ENCODE measurements at regions not wholly inside any gene's neighbourhood (a gene's known extent, or its start where the extent isn't known, plus 50 kb on each side); places are given as distances from the start of the nearest gene placed in this dataset.

DNA sequence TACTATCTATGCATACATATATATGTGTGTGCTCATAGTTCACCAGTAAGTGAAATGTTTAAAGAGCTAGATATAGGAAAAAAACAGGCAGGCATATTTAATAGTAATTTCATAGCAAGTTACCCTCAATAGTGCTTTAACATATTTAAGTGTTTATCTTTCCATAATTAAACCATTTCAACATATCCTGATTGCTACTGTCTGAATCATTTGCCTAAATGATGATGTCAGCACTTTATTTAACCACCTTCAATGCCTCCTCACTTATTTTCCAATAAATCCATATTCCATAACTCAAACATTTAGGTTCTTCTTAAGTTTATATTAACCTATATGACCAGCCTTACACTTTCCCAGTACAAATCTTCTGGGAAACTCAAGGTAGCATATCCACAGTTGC, 601.1 kb downstream of the ARL4A start:
- H3K9me3 ChIP-seq (ENCODE audit: insufficient read depth, low read length, severe bottlenecking), result no peaks in the 10 kb centered on the region
- H3K4me1 ChIP-seq (ENCODE audit: insufficient read depth, low read length), result no peaks in the 10 kb centered on the region
- no peak for TF ChIP-seq EZH2 (IDR thresholded peaks at IDR 0.05; ENCODE audit: borderline replicate concordance, low read depth, low read length, severe bottlenecking)
- TF ChIP-seq, protein P1, sequence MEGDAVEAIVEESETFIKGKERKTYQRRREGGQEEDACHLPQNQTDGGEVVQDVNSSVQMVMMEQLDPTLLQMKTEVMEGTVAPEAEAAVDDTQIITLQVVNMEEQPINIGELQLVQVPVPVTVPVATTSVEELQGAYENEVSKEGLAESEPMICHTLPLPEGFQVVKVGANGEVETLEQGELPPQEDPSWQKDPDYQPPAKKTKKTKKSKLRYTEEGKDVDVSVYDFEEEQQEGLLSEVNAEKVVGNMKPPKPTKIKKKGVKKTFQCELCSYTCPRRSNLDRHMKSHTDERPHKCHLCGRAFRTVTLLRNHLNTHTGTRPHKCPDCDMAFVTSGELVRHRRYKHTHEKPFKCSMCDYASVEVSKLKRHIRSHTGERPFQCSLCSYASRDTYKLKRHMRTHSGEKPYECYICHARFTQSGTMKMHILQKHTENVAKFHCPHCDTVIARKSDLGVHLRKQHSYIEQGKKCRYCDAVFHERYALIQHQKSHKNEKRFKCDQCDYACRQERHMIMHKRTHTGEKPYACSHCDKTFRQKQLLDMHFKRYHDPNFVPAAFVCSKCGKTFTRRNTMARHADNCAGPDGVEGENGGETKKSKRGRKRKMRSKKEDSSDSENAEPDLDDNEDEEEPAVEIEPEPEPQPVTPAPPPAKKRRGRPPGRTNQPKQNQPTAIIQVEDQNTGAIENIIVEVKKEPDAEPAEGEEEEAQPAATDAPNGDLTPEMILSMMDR (IDR thresholded peaks at IDR 0.05; ENCODE audit: borderline replicate concordance, extremely low read depth, low read length, poor library complexity, severe bottlenecking), result no peak
- H3K36me3 ChIP-seq (ENCODE audit: insufficient read depth, low read length), result no peaks in the 10 kb centered on the region
- H2AFZ ChIP-seq (ENCODE audit: low read depth, low read length), result no peak overlapping the region
- H3K4me2 ChIP-seq (ENCODE audit: insufficient read depth, low read length), result no peak overlapping the region
- no peaks in the 10 kb centered on the region for H3K79me2 ChIP-seq (ENCODE audit: insufficient read depth, low read length)
- H4K20me1 ChIP-seq (ENCODE audit: insufficient read depth, low read length), result no peaks in the 10 kb centered on the region
- H3K27me3 ChIP-seq (ENCODE audit: insufficient read depth, low read length, poor library complexity), result no peaks in the 10 kb centered on the region
- ATAC-seq (ENCODE audit: insufficient read depth, low read depth), result no peak
- no peak overlapping the region for H3K27ac ChIP-seq (ENCODE audit: low read length)
- DNase-seq, result no peak
- no peak overlapping the region for H3K4me3 ChIP-seq (ENCODE audit: low read depth in 1 of 2, low read length in 2 of 2)
- no peak overlapping the region for H3K9ac ChIP-seq (ENCODE audit: low read depth, low read length)

DNA sequence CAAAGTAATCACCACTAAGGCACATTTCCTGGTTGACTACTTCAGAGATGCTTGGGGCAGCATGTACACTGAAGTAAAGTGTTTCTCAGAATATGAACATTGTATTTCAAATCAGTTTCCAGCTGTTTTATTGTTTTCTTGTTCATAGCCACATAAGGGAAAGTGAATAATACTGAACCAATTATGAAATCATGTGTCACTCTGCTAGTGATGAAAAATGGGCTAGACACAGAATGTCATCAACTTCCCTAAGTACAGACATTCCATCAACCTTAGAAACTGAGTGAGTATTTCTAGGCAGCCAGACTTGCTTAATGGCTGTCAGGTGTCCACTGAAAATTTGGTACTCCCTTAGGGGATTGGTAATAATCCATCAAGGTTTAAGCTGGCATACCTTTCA, 603.5 kb downstream of the ARL4A start:
- ATAC-seq (ENCODE audit: insufficient read depth, low read depth) (no peak), DNase-seq (no peak)
- no peaks in the 10 kb centered on the region for H4K20me1 ChIP-seq (ENCODE audit: insufficient read depth, low read length)
- H3K79me2 ChIP-seq (ENCODE audit: insufficient read depth, low read length), result no peaks in the 10 kb centered on the region
- no peak overlapping the region for H2AFZ ChIP-seq (ENCODE audit: low read depth, low read length)
- no peaks in the 10 kb centered on the region for H3K4me1 ChIP-seq (ENCODE audit: insufficient read depth, low read length)
- no peak overlapping the region for H3K27ac ChIP-seq (ENCODE audit: low read length)
- no peaks in the 10 kb centered on the region for H3K27me3 ChIP-seq (ENCODE audit: insufficient read depth, low read length, poor library complexity)
- H3K9me3 ChIP-seq (ENCODE audit: insufficient read depth, low read length, severe bottlenecking), result no peaks in the 10 kb centered on the region
- TF ChIP-seq EZH2 (IDR thresholded peaks at IDR 0.05; ENCODE audit: borderline replicate concordance, low read depth, low read length, severe bottlenecking), result no peak
- no peak overlapping the region for H3K4me2 ChIP-seq (ENCODE audit: insufficient read depth, low read length)
- H3K4me3 ChIP-seq (ENCODE audit: low read depth in 1 of 2, low read length in 2 of 2), result no peak overlapping the region
- H3K36me3 ChIP-seq (ENCODE audit: insufficient read depth, low read length), result no peaks in the 10 kb centered on the region
- no peak overlapping the region for H3K9ac ChIP-seq (ENCODE audit: low read depth, low read length)

DNA sequence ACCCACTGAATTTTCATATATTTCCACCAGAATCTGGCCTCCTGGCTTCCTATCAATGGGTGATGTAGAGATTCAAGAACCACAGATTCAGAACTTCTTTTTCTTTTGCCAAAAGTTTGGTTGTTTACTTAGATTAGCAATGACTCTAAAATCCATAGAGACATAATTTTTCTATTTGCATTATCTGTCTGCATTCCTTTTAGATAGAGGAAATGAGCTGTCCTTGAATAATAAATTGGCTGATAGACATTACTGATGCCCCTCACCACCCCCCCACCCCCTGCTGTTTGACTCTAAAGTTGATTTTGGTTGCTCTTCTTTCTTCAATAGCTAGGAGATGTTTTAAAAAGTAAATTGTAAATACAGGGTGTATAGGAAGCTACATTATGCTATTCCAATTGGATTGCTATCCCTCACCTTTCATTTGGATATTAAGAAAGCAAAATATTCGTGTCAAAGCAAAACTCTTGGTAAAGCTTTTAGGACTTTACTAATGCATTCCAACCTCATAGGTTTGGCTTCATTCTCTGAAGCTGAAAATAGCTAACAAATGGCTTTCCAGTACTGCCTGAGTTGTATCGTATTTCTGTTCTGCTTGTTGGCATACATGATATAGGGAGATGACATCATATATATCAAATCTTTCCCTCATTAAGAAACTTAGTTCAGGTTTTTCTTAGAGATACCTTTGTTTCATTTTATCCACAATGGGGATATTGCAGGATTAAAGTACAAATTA, 606.0 kb downstream of the ARL4A start:
- no peaks in the 10 kb centered on the region for H3K9me3 ChIP-seq (ENCODE audit: insufficient read depth, low read length, severe bottlenecking)
- H3K4me2 ChIP-seq (ENCODE audit: insufficient read depth, low read length), result no peak overlapping the region
- no peak overlapping the region for H3K4me3 ChIP-seq (ENCODE audit: low read depth in 1 of 2, low read length in 2 of 2)
- TF ChIP-seq EZH2 (IDR thresholded peaks at IDR 0.05; ENCODE audit: borderline replicate concordance, low read depth, low read length, severe bottlenecking), result no peak
- TF ChIP-seq, protein P1 (IDR thresholded peaks at IDR 0.05; ENCODE audit: borderline replicate concordance, extremely low read depth, low read length, poor library complexity, severe bottlenecking), result no peak
- no peak for ATAC-seq (ENCODE audit: insufficient read depth, low read depth)
- no peaks in the 10 kb centered on the region for H3K4me1 ChIP-seq (ENCODE audit: insufficient read depth, low read length)
- H3K79me2 ChIP-seq (ENCODE audit: insufficient read depth, low read length), result no peaks in the 10 kb centered on the region
- no peaks in the 10 kb centered on the region for H3K36me3 ChIP-seq (ENCODE audit: insufficient read depth, low read length)
- H3K9ac ChIP-seq (ENCODE audit: low read depth, low read length), result no peak overlapping the region
- no peaks in the 10 kb centered on the region for H4K20me1 ChIP-seq (ENCODE audit: insufficient read depth, low read length)
- no peak overlapping the region for H2AFZ ChIP-seq (ENCODE audit: low read depth, low read length)
- H3K27ac ChIP-seq (ENCODE audit: low read length), result no peak overlapping the region
- DNase-seq, result no peak
- no peaks in the 10 kb centered on the region for H3K27me3 ChIP-seq (ENCODE audit: insufficient read depth, low read length, poor library complexity)

DNA sequence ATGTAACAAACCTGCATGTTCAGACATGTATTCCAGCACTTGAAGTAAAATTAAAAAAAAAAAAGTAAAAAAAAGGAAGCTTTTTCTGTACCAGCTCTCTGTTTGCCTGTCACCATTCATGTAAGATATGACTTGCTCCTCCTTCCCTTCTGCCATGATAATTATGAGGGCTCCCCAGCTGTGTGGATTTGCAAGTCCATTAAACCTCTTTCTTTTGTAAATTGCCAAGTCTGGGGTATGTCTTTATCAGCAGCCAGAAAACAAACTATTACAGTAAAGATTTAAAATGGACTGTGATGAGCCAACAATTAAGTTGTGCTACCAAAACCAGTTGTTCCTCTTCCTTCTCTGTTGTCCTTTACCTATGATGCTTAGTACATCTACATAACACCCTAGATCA, 619.6 kb downstream of the ARL4A start:
- no peaks in the 10 kb centered on the region for H3K4me1 ChIP-seq (ENCODE audit: insufficient read depth, low read length)
- no peaks in the 10 kb centered on the region for H3K36me3 ChIP-seq (ENCODE audit: insufficient read depth, low read length)
- ATAC-seq (ENCODE audit: insufficient read depth, low read depth) (no peak), DNase-seq (no peak)
- no peaks in the 10 kb centered on the region for H4K20me1 ChIP-seq (ENCODE audit: insufficient read depth, low read length)
- no peak overlapping the region for H3K4me3 ChIP-seq (ENCODE audit: low read depth in 1 of 2, low read length in 2 of 2)
- H3K79me2 ChIP-seq (ENCODE audit: insufficient read depth, low read length), result no peaks in the 10 kb centered on the region
- no peak overlapping the region for H3K9ac ChIP-seq (ENCODE audit: low read depth, low read length)
- no peaks in the 10 kb centered on the region for H3K27me3 ChIP-seq (ENCODE audit: insufficient read depth, low read length, poor library complexity)
- no peak overlapping the region for H3K4me2 ChIP-seq (ENCODE audit: insufficient read depth, low read length)
- H3K27ac ChIP-seq (ENCODE audit: low read length), result no peak overlapping the region
- peaks cover 9% of the 10 kb centered on the region for H3K9me3 ChIP-seq (ENCODE audit: insufficient read depth, low read length, severe bottlenecking)
- TF ChIP-seq, protein P1 (IDR thresholded peaks at IDR 0.05; ENCODE audit: borderline replicate concordance, extremely low read depth, low read length, poor library complexity, severe bottlenecking), result no peak
- TF ChIP-seq EZH2 (IDR thresholded peaks at IDR 0.05; ENCODE audit: borderline replicate concordance, low read depth, low read length, severe bottlenecking), result no peak
- H2AFZ ChIP-seq (ENCODE audit: low read depth, low read length), result no peak overlapping the region

Data from DND-41 (cell line).